ENCODE measurements at regions not wholly inside any gene's neighbourhood (a gene's known extent, or its start where the extent isn't known, plus 50 kb on each side); places are given as distances from the start of the nearest gene placed in this dataset.

DNA sequence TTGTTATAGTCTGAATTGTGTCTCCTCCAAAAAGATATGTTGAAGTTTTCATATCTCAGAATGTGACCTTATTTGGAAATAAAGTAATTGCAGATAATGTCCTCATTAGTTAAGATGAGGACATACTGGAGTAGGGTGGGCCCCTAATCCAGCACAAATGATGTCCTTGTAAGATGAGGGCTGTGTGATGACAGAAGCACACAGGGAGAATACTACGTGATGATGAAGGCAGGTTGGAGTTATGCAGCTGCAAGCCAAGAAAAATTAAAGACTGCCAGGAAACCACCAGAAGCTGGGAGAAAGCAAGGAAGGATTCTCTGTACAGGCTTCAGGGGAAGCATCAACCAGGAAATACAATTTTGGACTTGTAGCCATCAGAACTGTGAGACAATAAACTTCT, 58.3 kb upstream of the PNPT1 start:
- Histone ChIP-seq H3K9me3 (peaks cover 0 to 12% (median 3%) of the 10 kb centered on the region in 8 donors), H3K27ac (no peak overlapping the region), H3K4me1 (no peaks in the 10 kb centered on the region), H3K27me3 (replicated peaks in 1 of 7) (no peaks in the 10 kb centered on the region), H3K36me3 (no peaks in the 10 kb centered on the region), H3K4me3 (no peak overlapping the region)
- intact Hi-C loops (cut with DNase I; ENCODE audit: low total_unique reads) = no loop called here
- DNase-seq = no peak
- WGBS, 5 donors = 28 to 78% (median 42%) methylated on average over 1 of the region's 1 CpG
- no peak for TF ChIP-seq POLR2A (IDR thresholded peaks at IDR 0.05)
- TF ChIP-seq, protein P1, sequence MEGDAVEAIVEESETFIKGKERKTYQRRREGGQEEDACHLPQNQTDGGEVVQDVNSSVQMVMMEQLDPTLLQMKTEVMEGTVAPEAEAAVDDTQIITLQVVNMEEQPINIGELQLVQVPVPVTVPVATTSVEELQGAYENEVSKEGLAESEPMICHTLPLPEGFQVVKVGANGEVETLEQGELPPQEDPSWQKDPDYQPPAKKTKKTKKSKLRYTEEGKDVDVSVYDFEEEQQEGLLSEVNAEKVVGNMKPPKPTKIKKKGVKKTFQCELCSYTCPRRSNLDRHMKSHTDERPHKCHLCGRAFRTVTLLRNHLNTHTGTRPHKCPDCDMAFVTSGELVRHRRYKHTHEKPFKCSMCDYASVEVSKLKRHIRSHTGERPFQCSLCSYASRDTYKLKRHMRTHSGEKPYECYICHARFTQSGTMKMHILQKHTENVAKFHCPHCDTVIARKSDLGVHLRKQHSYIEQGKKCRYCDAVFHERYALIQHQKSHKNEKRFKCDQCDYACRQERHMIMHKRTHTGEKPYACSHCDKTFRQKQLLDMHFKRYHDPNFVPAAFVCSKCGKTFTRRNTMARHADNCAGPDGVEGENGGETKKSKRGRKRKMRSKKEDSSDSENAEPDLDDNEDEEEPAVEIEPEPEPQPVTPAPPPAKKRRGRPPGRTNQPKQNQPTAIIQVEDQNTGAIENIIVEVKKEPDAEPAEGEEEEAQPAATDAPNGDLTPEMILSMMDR (IDR thresholded peaks at IDR 0.05 in 8 of 11, conservative IDR thresholded peaks at IDR 0.05 in 3 of 11) = no peak
- TF ChIP-seq POLR2AphosphoS5 (IDR thresholded peaks at IDR 0.05) = no peak

DNA sequence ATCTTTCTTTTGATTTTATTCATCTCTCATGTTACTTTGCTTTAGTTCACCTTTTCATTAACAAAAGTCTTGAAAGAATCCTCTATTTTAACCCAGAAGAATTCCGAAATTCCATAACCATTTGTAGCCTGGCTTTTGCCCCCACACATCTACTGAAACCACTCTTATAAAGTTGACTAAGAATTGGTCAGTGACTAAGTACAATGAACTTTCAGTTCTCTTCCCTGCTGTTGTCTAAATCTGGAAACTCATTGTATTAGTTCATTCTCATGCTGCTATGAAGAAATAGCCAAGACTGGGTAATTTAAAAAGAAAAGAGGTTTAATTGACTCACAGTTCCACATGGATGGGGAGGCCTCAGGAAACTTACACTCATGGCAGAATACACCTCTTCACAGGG, 49.9 kb upstream of the PNPT1 start:
- intact Hi-C loops (cut with DNase I; ENCODE audit: low total_unique reads) = no loop called here
- TF ChIP-seq POLR2AphosphoS5 (IDR thresholded peaks at IDR 0.05) (no peak), POLR2A (IDR thresholded peaks at IDR 0.05) (no peak)
- TF ChIP-seq, protein P1 (IDR thresholded peaks at IDR 0.05 in 8 of 11, conservative IDR thresholded peaks at IDR 0.05 in 3 of 11) = no peak

More for the DNA sequence above, 49.9 kb upstream of the PNPT1 start:
- no peaks in the 10 kb centered on the region for H3K36me3 ChIP-seq
- WGBS, 5 donors = 63 to 87% (median 70%) methylated on average over 1 of the region's 1 CpG
- H3K4me1 ChIP-seq = peaks cover 0 to 6% (median 0%) of the 10 kb centered on the region in 6 donors
- no peak overlapping the region for H3K4me3 ChIP-seq
- DNase-seq = no peak
- H3K9me3 ChIP-seq = no peaks in the 10 kb centered on the region
- peaks cover 0 to 6% (median 0%) of the 10 kb centered on the region in 7 donors for H3K27me3 ChIP-seq (replicated peaks in 1 of 7)
- peak overlapping the region in 5 of 8 donors; percentile 7 to 39 (median 30) for H3K27ac ChIP-seq
